ENCODE measurements at regions not wholly inside any gene's neighbourhood (a gene's known extent, or its start where the extent isn't known, plus 50 kb on each side); places are given as distances from the start of the nearest gene placed in this dataset.

- Histone ChIP-seq H3K9me3 (ENCODE audit: insufficient read depth, low read length, severe bottlenecking) (no peaks in the 10 kb centered on the region), H3K79me2 (ENCODE audit: insufficient read depth, low read length) (no peaks in the 10 kb centered on the region), H3K27ac (ENCODE audit: low read length) (no peak overlapping the region), H3K4me2 (ENCODE audit: insufficient read depth, low read length) (no peak overlapping the region), H2AFZ (ENCODE audit: low read depth, low read length) (no peak overlapping the region), H3K9ac (ENCODE audit: low read depth, low read length) (no peak overlapping the region), H3K4me3 (ENCODE audit: low read depth in 1 of 2, low read length in 2 of 2) (no peak overlapping the region), H3K36me3 (ENCODE audit: insufficient read depth, low read length) (no peaks in the 10 kb centered on the region), H3K27me3 (ENCODE audit: insufficient read depth, low read length, poor library complexity) (no peaks in the 10 kb centered on the region), H3K4me1 (ENCODE audit: insufficient read depth, low read length) (no peaks in the 10 kb centered on the region), H4K20me1 (ENCODE audit: insufficient read depth, low read length) (no peaks in the 10 kb centered on the region)
- DNase-seq (no peak), ATAC-seq (ENCODE audit: insufficient read depth, low read depth) (no peak)
- TF ChIP-seq, protein P1, sequence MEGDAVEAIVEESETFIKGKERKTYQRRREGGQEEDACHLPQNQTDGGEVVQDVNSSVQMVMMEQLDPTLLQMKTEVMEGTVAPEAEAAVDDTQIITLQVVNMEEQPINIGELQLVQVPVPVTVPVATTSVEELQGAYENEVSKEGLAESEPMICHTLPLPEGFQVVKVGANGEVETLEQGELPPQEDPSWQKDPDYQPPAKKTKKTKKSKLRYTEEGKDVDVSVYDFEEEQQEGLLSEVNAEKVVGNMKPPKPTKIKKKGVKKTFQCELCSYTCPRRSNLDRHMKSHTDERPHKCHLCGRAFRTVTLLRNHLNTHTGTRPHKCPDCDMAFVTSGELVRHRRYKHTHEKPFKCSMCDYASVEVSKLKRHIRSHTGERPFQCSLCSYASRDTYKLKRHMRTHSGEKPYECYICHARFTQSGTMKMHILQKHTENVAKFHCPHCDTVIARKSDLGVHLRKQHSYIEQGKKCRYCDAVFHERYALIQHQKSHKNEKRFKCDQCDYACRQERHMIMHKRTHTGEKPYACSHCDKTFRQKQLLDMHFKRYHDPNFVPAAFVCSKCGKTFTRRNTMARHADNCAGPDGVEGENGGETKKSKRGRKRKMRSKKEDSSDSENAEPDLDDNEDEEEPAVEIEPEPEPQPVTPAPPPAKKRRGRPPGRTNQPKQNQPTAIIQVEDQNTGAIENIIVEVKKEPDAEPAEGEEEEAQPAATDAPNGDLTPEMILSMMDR (IDR thresholded peaks at IDR 0.05; ENCODE audit: borderline replicate concordance, extremely low read depth, low read length, poor library complexity, severe bottlenecking), result no peak
- no peak for TF ChIP-seq EZH2 (IDR thresholded peaks at IDR 0.05; ENCODE audit: borderline replicate concordance, low read depth, low read length, severe bottlenecking)
Measured at GRCh38 chr12:58496411-58497190, 423.7 kb downstream of the LRIG3 start.

DNA sequence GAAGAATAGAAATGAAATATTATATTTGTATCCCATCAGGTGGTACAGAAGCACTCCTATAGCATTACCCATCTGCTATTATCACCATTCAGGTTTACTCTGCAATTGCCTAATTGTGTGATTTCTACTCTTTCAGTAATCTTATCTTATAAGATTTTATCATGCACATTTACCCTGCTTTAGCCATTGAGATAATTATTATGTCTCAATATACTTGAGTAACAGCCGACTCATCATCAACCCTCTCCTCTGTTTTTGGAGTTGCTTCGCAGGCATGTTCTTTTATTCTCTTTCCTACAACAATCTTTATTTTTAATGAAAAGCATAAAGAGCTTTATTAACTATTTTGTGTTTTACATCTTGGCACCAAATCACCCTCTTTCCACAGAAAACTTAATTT, 419.9 kb downstream of the LRIG3 start:
- H3K79me2 ChIP-seq (ENCODE audit: insufficient read depth, low read length), result no peaks in the 10 kb centered on the region
- H3K9me3 ChIP-seq (ENCODE audit: insufficient read depth, low read length, severe bottlenecking), result no peaks in the 10 kb centered on the region
- H3K4me3 ChIP-seq (ENCODE audit: low read depth in 1 of 2, low read length in 2 of 2), result no peak overlapping the region
- no peaks in the 10 kb centered on the region for H3K27me3 ChIP-seq (ENCODE audit: insufficient read depth, low read length, poor library complexity)
- H2AFZ ChIP-seq (ENCODE audit: low read depth, low read length), result no peak overlapping the region
- no peaks in the 10 kb centered on the region for H3K4me1 ChIP-seq (ENCODE audit: insufficient read depth, low read length)
- TF ChIP-seq, protein P1 (IDR thresholded peaks at IDR 0.05; ENCODE audit: borderline replicate concordance, extremely low read depth, low read length, poor library complexity, severe bottlenecking), result no peak
- TF ChIP-seq EZH2 (IDR thresholded peaks at IDR 0.05; ENCODE audit: borderline replicate concordance, low read depth, low read length, severe bottlenecking), result no peak
- ATAC-seq (ENCODE audit: insufficient read depth, low read depth) (no peak), DNase-seq (no peak)
- H3K27ac ChIP-seq (ENCODE audit: low read length), result no peak overlapping the region
- H4K20me1 ChIP-seq (ENCODE audit: insufficient read depth, low read length), result no peaks in the 10 kb centered on the region
- H3K9ac ChIP-seq (ENCODE audit: low read depth, low read length), result no peak overlapping the region
- H3K4me2 ChIP-seq (ENCODE audit: insufficient read depth, low read length), result no peak overlapping the region
- no peaks in the 10 kb centered on the region for H3K36me3 ChIP-seq (ENCODE audit: insufficient read depth, low read length)

GRCh38 chr12:58502226-58502625, 418.1 kb downstream of the LRIG3 start:
- H3K36me3 ChIP-seq (ENCODE audit: insufficient read depth, low read length), result no peaks in the 10 kb centered on the region
- ATAC-seq (ENCODE audit: insufficient read depth, low read depth) (no peak), DNase-seq (no peak)
- H3K79me2 ChIP-seq (ENCODE audit: insufficient read depth, low read length), result no peaks in the 10 kb centered on the region
- H2AFZ ChIP-seq (ENCODE audit: low read depth, low read length), result no peak overlapping the region
- no peak overlapping the region for H3K4me2 ChIP-seq (ENCODE audit: insufficient read depth, low read length)
- H3K9ac ChIP-seq (ENCODE audit: low read depth, low read length), result no peak overlapping the region
- no peaks in the 10 kb centered on the region for H3K9me3 ChIP-seq (ENCODE audit: insufficient read depth, low read length, severe bottlenecking)
- no peak overlapping the region for H3K4me3 ChIP-seq (ENCODE audit: low read depth in 1 of 2, low read length in 2 of 2)
- H3K4me1 ChIP-seq (ENCODE audit: insufficient read depth, low read length), result no peaks in the 10 kb centered on the region
- no peak overlapping the region for H3K27ac ChIP-seq (ENCODE audit: low read length)
- TF ChIP-seq EZH2 (IDR thresholded peaks at IDR 0.05; ENCODE audit: borderline replicate concordance, low read depth, low read length, severe bottlenecking), result no peak
- TF ChIP-seq, protein P1 (IDR thresholded peaks at IDR 0.05; ENCODE audit: borderline replicate concordance, extremely low read depth, low read length, poor library complexity, severe bottlenecking), result no peak
- H3K27me3 ChIP-seq (ENCODE audit: insufficient read depth, low read length, poor library complexity), result no peaks in the 10 kb centered on the region
- H4K20me1 ChIP-seq (ENCODE audit: insufficient read depth, low read length), result no peaks in the 10 kb centered on the region
